ENCODE measurements at regions not wholly inside any gene's neighbourhood (a gene's known extent, or its start where the extent isn't known, plus 50 kb on each side); places are given as distances from the start of the nearest gene placed in this dataset.

DNA sequence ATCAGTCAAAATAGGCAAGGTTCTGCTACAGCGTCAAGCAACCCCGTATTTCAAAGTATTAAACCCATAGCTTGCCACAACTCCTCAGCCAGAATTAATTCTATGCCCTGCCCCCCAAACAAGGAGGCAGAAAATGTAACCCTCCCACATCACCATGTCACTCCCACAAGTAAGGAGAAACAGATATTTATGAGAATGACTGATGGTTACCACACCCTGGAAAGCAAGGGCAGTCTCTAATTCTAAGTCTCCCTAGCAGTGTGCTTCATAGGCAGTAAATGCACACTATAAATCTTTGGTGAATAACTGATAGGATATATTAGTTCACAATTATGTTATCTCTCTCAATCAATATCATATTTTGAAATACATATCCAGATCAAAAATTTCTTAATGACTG lies 228.0 kb upstream of the SLC14A2 start:
- H3K9me3 ChIP-seq: no peaks in the 10 kb centered on the region
- intact Hi-C loops (cut with DNase I): loop anchor here (10.0 kb wide), 2 partner anchors 132 to 712 kb away; no protein-coding TSS in a partner anchor
- no peaks in the 10 kb centered on the region for H3K36me3 ChIP-seq
- H3K4me1 ChIP-seq (replicated peaks): no peaks in the 10 kb centered on the region
- no peak overlapping the region for H3K27ac ChIP-seq
- 56% methylated on average over 2 of the region's 2 CpGs for WGBS
- no peak overlapping the region for H3K4me3 ChIP-seq
- H3K27me3 ChIP-seq (replicated peaks; ENCODE audit: insufficient read depth): no peaks in the 10 kb centered on the region
- TF ChIP-seq, protein P1, sequence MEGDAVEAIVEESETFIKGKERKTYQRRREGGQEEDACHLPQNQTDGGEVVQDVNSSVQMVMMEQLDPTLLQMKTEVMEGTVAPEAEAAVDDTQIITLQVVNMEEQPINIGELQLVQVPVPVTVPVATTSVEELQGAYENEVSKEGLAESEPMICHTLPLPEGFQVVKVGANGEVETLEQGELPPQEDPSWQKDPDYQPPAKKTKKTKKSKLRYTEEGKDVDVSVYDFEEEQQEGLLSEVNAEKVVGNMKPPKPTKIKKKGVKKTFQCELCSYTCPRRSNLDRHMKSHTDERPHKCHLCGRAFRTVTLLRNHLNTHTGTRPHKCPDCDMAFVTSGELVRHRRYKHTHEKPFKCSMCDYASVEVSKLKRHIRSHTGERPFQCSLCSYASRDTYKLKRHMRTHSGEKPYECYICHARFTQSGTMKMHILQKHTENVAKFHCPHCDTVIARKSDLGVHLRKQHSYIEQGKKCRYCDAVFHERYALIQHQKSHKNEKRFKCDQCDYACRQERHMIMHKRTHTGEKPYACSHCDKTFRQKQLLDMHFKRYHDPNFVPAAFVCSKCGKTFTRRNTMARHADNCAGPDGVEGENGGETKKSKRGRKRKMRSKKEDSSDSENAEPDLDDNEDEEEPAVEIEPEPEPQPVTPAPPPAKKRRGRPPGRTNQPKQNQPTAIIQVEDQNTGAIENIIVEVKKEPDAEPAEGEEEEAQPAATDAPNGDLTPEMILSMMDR (IDR thresholded peaks at IDR 0.05): no peak
- no peak for DNase-seq (ENCODE audit: low spot score)

- intact Hi-C loops (cut with DNase I): no loop called here
- Histone ChIP-seq H3K27me3 (replicated peaks; ENCODE audit: insufficient read depth) (no peaks in the 10 kb centered on the region), H3K27ac (no peak overlapping the region), H3K4me1 (replicated peaks) (no peaks in the 10 kb centered on the region), H3K36me3 (no peaks in the 10 kb centered on the region), H3K9me3 (no peaks in the 10 kb centered on the region), H3K4me3 (no peak overlapping the region)
- no peak for TF ChIP-seq POLR2A (IDR thresholded peaks at IDR 0.05)
- TF ChIP-seq, protein P1 (IDR thresholded peaks at IDR 0.05): no peak
- TF ChIP-seq POLR2AphosphoS5 (IDR thresholded peaks at IDR 0.05): no peak
- no peak for DNase-seq (ENCODE audit: low spot score)
- WGBS: 67% methylated on average over 3 of the region's 3 CpGs
Observed at GRCh38 chr18:45398448-45398847, 216.8 kb upstream of the SLC14A2 start.

- DNase-seq (ENCODE audit: low spot score): no peak
- no peak overlapping the region for H3K27ac ChIP-seq
- TF ChIP-seq POLR2A (IDR thresholded peaks at IDR 0.05): no peak
- TF ChIP-seq POLR2AphosphoS5 (IDR thresholded peaks at IDR 0.05): no peak
- TF ChIP-seq, protein P1 (IDR thresholded peaks at IDR 0.05): no peak
- H3K27me3 ChIP-seq (replicated peaks; ENCODE audit: insufficient read depth): no peaks in the 10 kb centered on the region
- H3K36me3 ChIP-seq: no peaks in the 10 kb centered on the region
- no peaks in the 10 kb centered on the region for H3K9me3 ChIP-seq
- WGBS: 95% methylated on average over 2 of the region's 2 CpGs
- intact Hi-C loops (cut with DNase I): no loop called here
- no peak overlapping the region for H3K4me3 ChIP-seq
- H3K4me1 ChIP-seq (replicated peaks): no peaks in the 10 kb centered on the region
Observed at GRCh38 chr18:45399146-45399545, 216.1 kb upstream of the SLC14A2 start.

GRCh38 chr18:45399643-45400042 lies 215.6 kb upstream of the SLC14A2 start:
- intact Hi-C loops (cut with DNase I): no loop called here
- H3K27me3 ChIP-seq (replicated peaks; ENCODE audit: insufficient read depth): no peaks in the 10 kb centered on the region
- 61% methylated on average over 1 of the region's 1 CpG for WGBS
- no peak overlapping the region for H3K4me3 ChIP-seq
- H3K27ac ChIP-seq: no peak overlapping the region
- no peaks in the 10 kb centered on the region for H3K36me3 ChIP-seq
- H3K9me3 ChIP-seq: no peaks in the 10 kb centered on the region
- TF ChIP-seq, protein P1 (IDR thresholded peaks at IDR 0.05): no peak
- no peak for TF ChIP-seq POLR2AphosphoS5 (IDR thresholded peaks at IDR 0.05)
- TF ChIP-seq POLR2A (IDR thresholded peaks at IDR 0.05): no peak
- DNase-seq (ENCODE audit: low spot score): no peak
- no peaks in the 10 kb centered on the region for H3K4me1 ChIP-seq (replicated peaks)

DNA sequence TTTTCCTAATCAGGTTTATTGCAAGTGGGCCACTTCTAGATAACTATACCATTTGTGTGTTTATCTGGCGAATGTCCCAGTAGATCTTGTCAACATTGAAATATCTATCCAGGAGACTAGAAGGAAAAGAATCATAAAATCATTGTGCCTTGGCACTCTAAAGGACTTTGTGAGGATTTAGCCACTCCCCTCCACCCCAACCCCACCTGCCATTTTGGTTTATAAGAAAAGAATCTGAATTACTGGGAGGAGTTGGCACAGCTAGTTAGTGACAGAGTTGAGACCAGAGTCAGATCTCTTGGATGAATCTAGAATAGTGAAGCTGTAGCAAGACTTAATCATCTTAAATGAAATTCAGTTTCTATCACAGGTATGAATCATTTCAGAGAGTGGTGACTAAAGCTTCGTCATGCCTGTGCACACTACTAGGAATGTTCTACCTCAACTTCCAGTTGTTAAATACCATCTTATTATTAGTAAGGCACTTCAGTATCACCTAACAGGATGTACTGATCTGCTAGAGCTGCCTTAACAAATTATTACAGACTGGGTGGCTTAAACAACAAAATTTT lies 212.7 kb upstream of the SLC14A2 start:
- no peak for TF ChIP-seq POLR2AphosphoS5 (IDR thresholded peaks at IDR 0.05)
- TF ChIP-seq POLR2A (IDR thresholded peaks at IDR 0.05): no peak
- TF ChIP-seq, protein P1 (IDR thresholded peaks at IDR 0.05): no peak

More for the DNA sequence above, 212.7 kb upstream of the SLC14A2 start:
- no peak for DNase-seq (ENCODE audit: low spot score)
- no peak overlapping the region for H3K4me3 ChIP-seq
- intact Hi-C loops (cut with DNase I): no loop called here
- WGBS: 69% methylated on average over 2 of the region's 2 CpGs
- no peak overlapping the region for H3K27ac ChIP-seq
- no peaks in the 10 kb centered on the region for H3K36me3 ChIP-seq
- no peaks in the 10 kb centered on the region for H3K27me3 ChIP-seq (replicated peaks; ENCODE audit: insufficient read depth)
- no peaks in the 10 kb centered on the region for H3K4me1 ChIP-seq (replicated peaks)
- H3K9me3 ChIP-seq: no peaks in the 10 kb centered on the region
